GM18861 (cell line): ENCODE measurements at regions not wholly inside any gene's neighbourhood (a gene's known extent, or its start where the extent isn't known, plus 50 kb on each side); places are given as distances from the start of the nearest gene placed in this dataset.
A peak's percentile ranks its signal among the peaks of the same experiment; 100 is the strongest.

Source experiments
- ATAC-seq: cut with Tn5 transposase; IDR thresholded peaks from one replicate; pipeline ENCODE4 v1.9.1; 2021; ENCODE audit not compliant: unreplicated experiment

DNA sequence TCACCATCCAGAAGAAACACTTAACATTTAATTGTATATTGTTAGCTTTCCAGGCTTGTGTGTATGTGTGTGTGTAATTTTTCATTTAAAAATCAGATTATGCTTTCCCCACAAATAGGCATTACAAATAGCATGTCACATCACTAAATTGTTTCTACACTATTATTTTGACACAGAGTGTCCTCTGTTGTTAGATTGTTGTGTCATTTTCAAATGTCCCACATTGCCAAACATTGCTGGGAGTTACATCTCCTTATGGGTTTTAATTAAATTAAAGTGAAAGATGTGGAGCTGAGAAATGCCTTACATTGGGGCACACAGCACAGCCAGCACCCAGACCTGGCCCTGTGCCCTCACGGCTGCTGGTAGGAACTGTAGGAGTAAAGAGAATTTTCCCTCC, 295.6 kb downstream of the ZEB1 start:
- ATAC-seq, result no peak

GRCh38 chr10:31612082-31612481, 293.1 kb downstream of the ZEB1 start:
- ATAC-seq, result no peak

- ATAC-seq, result no peak
Observed at GRCh38 chr10:31611161-31611560, 292.1 kb downstream of the ZEB1 start.

- no peak for ATAC-seq
Observed at GRCh38 chr10:31607481-31607880, 288.5 kb downstream of the ZEB1 start.

GRCh38 chr10:31606841-31607240, 287.8 kb downstream of the ZEB1 start:
- no peak for ATAC-seq

DNA sequence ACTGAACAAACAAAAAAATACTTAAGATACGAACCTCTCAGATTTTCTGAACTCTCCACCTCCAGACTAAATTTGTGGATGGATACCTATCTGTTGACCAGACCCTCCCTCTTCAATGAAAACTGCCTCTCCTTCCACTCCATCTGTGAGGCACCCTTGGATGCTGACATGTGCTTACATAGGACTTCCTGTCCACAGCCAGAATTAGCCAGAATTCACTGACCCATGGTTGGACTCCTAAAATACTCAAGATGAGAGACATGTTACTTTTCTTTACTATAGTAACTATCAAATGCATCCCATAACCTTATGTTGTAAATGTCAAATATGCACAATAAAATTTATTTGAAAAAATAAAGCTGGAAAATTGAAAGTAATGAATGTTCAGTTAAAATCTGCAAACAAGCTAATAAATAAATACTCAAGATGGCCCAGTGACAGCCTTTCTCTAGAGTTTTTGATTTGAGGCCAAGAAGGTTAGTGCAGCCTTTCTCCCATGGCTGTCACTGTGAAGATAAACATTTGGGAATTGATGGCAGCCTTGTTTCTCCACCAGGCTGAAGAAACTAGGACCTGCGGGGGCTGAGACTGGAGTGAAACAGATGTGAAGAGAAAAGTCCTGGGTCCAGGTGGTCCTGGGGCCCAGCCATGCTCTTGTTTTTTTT, 287.0 kb downstream of the ZEB1 start:
- no peak for ATAC-seq

DNA sequence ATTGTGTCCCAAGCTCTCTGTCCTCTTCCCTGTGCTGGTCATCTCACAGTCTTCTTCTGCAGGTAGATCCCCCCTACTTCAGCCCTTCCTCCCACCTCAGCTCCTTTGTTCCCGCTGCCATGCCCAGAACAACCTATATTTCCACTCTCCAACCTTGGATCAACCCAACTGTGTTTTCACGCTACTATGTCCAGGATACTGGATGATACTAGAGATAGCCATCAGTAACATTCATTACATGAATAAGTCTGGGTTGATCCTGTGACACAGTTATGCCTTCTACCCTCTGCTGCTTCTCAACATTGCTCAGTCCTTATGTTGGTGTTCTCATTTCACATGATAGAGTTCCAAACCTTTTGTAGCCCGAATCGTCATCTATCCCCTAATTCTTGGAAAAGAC, 286.4 kb downstream of the ZEB1 start:
- no peak for ATAC-seq

DNA sequence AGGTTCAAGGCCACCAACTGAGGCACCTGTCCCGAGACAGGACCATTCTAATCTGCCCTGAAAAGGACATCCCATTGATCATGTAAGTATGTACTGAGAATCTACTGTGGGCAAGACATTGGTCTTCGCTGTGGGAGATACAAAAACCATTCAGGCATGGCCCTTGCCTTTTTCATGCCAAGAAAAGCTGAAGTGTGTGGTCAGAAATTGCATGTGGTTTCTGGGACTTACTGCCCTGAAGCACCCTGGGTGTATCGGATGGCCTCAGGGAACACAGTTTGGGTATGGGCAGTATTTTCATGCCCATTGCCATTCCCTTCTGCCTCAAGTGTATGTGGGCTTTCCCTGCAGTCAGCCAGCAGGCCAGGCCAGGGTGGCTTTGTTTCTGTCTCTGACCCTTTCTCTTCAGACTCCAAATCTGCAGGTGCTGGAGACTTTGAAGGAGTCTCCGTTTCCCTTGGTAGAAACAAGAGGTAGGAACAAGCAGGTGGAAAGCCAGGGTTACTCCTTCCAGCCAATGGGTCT, 285.7 kb downstream of the ZEB1 start:
- no peak for ATAC-seq

GRCh38 chr10:31604096-31604495, 285.1 kb downstream of the ZEB1 start:
- no peak for ATAC-seq

- peak; percentile 94 for ATAC-seq
Observed at GRCh38 chr10:31603235-31604087, 284.4 kb downstream of the ZEB1 start.

- no peak for ATAC-seq
Observed at GRCh38 chr10:31602541-31603234, 283.7 kb downstream of the ZEB1 start.

- ATAC-seq, result no peak
Observed at GRCh38 chr10:31601136-31601535, 282.1 kb downstream of the ZEB1 start.

DNA sequence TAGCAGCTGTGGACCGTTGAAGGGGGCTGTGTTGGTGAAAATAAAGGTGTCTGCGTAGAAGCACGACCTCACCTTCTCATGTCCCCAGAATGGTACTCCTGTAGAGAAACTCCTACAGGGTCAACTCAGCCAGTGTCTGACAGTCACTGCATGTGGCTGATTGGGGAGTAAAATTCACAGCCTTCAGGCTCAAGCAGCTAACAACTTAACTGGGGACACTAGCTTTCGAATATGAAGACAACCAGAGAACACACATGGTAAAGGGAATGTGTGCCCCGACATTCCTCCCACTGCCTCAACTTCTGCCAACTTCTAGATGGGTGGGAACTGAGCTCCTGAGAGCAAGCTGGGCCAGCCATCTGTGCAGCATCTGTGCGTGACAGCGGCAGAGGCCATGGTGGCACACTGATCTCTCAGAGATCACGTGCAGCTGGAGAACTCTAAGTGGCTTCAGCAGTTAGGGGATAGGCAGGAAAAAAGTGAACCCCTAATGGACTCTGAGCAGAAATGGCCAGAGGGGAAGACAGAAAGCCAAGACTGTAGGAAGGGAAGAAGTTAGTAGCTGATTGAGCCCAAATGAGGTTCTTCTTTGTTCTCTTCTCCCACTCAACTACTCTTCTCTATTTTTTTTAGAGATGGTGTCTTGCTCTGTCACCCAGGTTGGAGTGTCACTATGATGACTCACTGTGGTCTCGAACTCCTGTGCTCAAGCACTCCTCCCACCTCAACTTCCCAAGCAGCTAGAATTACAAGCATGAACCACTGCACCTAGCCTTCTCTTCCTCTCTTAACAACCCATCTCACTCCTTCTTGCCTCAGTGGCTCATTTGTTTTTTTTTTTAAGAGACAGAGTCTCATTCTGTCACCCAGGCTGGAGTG, 280.8 kb downstream of the ZEB1 start:
- no peak for ATAC-seq

DNA sequence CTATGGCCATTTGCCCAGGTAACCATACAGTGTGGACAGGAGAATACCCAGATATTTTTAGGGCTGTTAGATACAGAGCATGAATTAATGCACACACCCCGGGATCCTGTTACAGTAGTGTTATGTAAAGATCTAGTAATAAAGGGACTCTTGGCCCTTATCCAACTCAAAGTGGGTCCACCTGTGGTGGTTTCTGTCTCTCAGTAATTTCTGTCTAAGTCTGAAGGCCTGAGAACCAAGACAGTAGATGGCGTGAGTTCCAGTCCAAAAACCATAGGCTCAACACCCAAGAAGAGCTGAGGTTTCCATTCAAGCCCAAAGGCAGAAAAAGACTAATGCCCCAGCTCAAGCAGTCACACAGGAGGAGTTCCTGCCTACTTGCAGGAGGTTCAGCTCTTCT, 277.7 kb downstream of the ZEB1 start:
- no peak for ATAC-seq

- no peak for ATAC-seq
Observed at GRCh38 chr10:31595992-31596391, 277.0 kb downstream of the ZEB1 start.

DNA sequence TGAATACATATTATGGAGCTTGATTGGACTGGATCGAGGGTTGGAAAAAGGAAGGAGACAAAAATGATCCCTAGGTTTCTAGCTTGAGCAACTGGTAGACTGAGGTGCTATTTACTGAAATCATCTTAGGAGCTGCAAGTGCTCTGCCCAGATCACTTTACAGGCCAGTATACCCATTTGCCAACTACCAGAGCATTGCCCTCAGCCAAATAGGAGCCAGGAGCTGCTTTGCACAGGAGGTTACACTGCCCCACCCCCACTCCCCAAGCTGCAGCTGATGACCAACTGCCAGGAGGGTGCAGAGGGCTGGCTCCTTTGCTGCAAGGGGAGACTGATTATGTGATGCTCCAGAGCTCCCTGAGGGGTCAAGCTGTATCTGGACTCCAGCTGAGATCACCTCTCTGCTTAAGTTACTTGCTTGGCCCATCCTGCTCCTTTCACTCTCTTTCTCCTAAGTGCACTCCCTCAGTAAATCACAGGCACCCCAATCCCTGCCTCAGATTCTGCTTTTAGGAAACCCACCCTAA, 275.4 kb downstream of the ZEB1 start:
- no peak for ATAC-seq

DNA sequence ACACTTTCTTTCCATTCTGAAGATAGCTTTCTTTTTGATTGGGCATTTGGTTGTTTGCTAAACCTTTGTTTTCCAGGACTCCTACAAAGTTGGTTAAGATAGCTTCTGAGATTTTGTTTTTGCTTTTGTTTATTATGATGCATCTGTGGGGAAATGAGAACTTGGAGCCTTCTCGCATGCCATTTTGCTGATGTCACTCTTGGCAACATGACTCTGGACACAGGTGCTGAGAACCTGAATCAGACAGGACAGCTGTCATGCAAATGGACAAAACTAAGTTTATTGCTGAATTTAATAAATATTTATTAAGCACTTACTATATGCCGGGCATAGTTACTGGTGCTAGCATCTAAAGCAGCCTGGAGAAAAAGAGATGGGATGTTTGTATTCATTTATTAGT, 274.1 kb downstream of the ZEB1 start:
- ATAC-seq, result no peak

- no peak for ATAC-seq
Observed at GRCh38 chr10:31591569-31591968, 272.6 kb downstream of the ZEB1 start.

- no peak for ATAC-seq
Observed at GRCh38 chr10:31590023-31590800, 271.2 kb downstream of the ZEB1 start.

DNA sequence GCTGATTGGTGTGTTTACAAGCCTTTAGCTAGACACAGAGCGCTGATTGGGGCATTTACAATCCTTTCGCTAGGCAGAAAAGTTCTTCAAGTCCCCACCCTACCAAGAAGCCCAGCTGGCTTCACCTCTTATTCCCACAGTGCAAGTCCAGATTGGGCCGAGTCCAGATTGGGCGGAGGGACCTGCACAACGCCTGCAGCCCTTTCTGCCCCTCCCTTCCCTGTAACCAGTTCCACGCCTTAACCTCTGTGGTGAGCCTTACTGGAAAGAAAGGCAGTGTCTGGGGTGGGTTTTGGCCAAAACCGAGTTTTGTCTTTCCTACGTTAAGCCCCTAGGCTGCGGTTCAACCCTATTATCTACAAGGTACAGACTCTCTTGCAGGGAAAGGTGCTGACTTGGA, 268.7 kb downstream of the ZEB1 start:
- ATAC-seq, result no peak
